ENCODE measurements at regions not wholly inside any gene's neighbourhood (a gene's known extent, or its start where the extent isn't known, plus 50 kb on each side); places are given as distances from the start of the nearest gene placed in this dataset.

DNA sequence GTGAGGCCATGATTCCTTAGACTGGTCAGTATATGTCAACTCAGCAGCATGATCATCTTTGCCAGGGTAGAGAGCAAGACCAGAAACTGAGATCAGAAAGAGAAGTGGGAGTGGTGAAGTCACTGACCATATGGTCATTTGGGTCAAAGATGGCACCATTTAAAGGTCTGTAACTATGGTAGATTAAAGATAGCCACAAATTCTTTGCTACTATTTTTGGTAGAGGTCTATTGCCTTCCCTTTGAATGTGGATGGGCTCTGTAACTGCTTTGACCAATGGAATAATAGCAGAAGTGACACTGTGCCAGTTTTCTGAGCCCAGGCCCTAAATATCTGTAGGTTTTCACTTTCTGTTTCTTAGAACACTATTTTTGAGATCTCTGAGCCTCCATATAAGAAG, 117.6 kb downstream of the PCSK1 start:
- TF ChIP-seq, protein P1, sequence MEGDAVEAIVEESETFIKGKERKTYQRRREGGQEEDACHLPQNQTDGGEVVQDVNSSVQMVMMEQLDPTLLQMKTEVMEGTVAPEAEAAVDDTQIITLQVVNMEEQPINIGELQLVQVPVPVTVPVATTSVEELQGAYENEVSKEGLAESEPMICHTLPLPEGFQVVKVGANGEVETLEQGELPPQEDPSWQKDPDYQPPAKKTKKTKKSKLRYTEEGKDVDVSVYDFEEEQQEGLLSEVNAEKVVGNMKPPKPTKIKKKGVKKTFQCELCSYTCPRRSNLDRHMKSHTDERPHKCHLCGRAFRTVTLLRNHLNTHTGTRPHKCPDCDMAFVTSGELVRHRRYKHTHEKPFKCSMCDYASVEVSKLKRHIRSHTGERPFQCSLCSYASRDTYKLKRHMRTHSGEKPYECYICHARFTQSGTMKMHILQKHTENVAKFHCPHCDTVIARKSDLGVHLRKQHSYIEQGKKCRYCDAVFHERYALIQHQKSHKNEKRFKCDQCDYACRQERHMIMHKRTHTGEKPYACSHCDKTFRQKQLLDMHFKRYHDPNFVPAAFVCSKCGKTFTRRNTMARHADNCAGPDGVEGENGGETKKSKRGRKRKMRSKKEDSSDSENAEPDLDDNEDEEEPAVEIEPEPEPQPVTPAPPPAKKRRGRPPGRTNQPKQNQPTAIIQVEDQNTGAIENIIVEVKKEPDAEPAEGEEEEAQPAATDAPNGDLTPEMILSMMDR (IDR thresholded peaks at IDR 0.05) = no peak
- TF ChIP-seq POLR2AphosphoS5 (IDR thresholded peaks at IDR 0.05; ENCODE audit: low read depth, low read length) (no peak), SIN3A (IDR thresholded peaks at IDR 0.05; ENCODE audit: borderline replicate concordance, insufficient read depth, low read depth, low read length) (no peak)
- TF ChIP-seq, protein P2, sequence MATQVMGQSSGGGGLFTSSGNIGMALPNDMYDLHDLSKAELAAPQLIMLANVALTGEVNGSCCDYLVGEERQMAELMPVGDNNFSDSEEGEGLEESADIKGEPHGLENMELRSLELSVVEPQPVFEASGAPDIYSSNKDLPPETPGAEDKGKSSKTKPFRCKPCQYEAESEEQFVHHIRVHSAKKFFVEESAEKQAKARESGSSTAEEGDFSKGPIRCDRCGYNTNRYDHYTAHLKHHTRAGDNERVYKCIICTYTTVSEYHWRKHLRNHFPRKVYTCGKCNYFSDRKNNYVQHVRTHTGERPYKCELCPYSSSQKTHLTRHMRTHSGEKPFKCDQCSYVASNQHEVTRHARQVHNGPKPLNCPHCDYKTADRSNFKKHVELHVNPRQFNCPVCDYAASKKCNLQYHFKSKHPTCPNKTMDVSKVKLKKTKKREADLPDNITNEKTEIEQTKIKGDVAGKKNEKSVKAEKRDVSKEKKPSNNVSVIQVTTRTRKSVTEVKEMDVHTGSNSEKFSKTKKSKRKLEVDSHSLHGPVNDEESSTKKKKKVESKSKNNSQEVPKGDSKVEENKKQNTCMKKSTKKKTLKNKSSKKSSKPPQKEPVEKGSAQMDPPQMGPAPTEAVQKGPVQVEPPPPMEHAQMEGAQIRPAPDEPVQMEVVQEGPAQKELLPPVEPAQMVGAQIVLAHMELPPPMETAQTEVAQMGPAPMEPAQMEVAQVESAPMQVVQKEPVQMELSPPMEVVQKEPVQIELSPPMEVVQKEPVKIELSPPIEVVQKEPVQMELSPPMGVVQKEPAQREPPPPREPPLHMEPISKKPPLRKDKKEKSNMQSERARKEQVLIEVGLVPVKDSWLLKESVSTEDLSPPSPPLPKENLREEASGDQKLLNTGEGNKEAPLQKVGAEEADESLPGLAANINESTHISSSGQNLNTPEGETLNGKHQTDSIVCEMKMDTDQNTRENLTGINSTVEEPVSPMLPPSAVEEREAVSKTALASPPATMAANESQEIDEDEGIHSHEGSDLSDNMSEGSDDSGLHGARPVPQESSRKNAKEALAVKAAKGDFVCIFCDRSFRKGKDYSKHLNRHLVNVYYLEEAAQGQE (IDR thresholded peaks at IDR 0.05; ENCODE audit: insufficient read depth in 1 of 2, low read depth in 2 of 2, low read length in 1 of 2) = no peak
